GM10266 (cell line): ENCODE measurements at regions not wholly inside any gene's neighbourhood (a gene's known extent, or its start where the extent isn't known, plus 50 kb on each side); places are given as distances from the start of the nearest gene placed in this dataset.
"Not testable (repeated sequence)": the region's sequence is repeated elsewhere in the genome, so short reads cannot be mapped to it uniquely, and the experiment has no call there.

Experiments
- DNase-seq: peaks from one replicate; pipeline ENCODE4 v3.0.0; 2012; ENCODE audit errors: extremely low spot score
- TF ChIP-seq, protein P1 (sequence below): IDR thresholded peaks from 2 replicates; pipeline ENCODE4 v1.5.1; 2012; ENCODE audit warnings: mild to moderate bottlenecking, low read depth; ENCODE audit not compliant: control insufficient read depth, insufficient read depth; ENCODE audit errors: missing control alignments

DNA sequence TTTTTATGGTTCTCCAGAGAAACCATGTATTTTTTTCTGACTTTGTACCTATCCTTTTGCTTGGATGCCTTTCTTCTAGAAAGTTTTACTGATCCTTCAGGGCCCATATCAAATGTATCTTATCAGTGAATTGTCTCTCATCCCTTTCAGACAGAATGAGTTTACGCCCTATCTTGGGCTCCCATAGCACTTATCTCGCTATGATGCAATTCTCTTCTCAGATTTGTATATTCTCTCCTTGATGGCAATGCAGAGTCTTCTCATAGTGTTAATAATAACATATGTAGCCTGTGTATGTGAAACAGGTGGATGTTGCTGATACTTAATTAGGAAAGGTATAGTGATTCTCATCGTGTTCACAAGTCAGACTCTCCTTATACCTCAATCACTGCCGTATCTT lies 336.2 kb downstream of the UTRN start:
- TF ChIP-seq, protein P1, sequence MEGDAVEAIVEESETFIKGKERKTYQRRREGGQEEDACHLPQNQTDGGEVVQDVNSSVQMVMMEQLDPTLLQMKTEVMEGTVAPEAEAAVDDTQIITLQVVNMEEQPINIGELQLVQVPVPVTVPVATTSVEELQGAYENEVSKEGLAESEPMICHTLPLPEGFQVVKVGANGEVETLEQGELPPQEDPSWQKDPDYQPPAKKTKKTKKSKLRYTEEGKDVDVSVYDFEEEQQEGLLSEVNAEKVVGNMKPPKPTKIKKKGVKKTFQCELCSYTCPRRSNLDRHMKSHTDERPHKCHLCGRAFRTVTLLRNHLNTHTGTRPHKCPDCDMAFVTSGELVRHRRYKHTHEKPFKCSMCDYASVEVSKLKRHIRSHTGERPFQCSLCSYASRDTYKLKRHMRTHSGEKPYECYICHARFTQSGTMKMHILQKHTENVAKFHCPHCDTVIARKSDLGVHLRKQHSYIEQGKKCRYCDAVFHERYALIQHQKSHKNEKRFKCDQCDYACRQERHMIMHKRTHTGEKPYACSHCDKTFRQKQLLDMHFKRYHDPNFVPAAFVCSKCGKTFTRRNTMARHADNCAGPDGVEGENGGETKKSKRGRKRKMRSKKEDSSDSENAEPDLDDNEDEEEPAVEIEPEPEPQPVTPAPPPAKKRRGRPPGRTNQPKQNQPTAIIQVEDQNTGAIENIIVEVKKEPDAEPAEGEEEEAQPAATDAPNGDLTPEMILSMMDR: no peak
- no peak for DNase-seq

DNA sequence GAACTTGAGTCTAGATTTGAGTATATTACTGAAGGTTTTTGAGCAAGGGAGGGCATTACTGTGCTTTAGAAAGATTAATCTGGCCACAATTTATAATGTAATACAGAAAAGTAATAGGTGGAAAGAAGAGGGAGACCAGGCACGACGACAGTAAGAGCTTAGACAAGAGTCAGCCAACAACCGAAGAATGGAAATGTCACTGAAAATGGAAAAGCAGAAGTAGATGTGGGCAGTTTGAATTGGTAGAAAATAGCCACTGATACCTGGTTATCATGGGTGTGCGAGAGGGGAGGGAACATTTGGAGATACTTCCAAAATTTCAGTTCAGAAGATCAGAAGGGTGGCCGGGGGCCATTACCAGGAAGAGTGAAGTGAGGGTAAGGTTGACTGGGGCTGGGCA lies 339.1 kb downstream of the UTRN start:
- TF ChIP-seq, protein P1: no peak
- no peak for DNase-seq

DNA sequence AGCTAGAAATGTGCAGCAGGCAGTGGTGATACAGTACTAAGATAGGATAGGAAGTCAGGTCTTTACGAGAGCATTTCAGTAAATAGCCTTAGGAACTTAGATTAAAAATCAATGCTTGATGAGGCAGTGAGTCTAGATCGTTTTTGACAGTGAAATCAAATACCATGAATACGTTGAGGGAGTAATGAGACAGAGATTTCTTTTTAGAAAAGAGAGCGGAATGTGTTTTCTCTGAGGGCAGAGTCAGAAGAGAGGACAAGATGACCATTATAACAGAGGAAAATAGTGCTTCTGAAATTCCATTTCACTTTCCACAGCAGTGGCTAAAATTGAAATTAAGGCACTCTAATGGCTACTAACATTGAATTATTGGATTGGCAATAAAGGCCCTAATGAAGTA lies 339.6 kb downstream of the UTRN start:
- TF ChIP-seq, protein P1: no peak
- DNase-seq: no peak

DNA sequence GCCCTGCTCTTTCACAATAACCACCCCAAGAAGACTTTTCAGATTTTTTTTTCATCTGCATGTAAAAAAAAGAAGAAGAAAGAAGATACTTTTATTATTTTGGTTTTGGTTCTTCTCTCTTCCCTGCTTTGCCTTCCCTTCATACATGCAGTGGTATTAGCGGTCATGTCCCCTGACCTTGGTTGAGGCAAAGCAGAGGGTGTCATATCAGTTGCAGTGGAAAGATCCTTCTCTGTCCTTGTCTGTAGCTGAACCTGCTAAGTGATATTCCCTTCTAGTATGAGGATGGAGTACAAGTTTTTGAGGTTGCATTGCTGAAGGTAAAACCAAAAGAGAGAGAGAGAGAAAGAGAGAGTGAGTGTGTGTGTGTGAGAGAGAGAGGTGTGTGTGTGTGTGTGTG lies 345.7 kb downstream of the UTRN start:
- no peak for DNase-seq
- TF ChIP-seq, protein P1: no peak

DNA sequence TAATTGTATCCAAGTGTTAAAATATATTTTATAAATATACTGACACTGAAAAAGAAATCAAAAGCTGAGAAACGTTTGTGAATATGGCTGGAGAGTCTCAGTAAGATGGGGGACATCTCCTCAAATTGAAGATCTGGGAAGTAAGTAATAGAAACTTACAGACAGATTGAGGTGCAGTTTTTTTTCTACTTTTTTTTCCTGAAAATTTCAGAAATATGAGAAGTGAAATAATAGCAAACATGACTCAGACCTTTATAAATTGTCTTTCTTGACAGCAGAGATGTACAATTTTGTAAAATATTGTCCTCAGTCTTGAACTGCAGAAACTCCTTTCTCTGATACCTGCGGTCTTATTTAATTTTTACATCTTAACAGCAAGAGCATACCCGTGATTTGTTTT lies 347.1 kb downstream of the UTRN start:
- DNase-seq: no peak
- TF ChIP-seq, protein P1: no peak

DNA sequence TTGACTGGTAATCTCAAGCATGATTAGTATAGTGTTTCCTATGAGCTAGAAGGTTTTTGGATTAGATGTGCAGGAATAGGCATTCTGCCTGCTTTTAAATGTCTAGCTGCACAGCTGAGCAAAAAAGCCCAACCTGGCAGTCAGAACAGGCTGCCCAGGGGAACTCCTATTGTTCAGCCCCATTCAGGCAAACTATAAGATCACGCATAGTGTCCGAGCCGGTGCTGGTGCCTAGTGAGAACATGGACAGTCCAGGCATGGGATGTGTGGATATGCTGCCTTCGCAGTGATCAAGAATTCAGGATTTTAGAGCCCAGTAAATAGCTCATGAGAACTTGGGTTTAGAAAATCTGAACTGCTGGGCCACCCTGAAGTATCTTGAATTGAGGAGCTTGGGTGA lies 348.8 kb downstream of the UTRN start:
- TF ChIP-seq, protein P1: no peak
- DNase-seq: no peak

DNA sequence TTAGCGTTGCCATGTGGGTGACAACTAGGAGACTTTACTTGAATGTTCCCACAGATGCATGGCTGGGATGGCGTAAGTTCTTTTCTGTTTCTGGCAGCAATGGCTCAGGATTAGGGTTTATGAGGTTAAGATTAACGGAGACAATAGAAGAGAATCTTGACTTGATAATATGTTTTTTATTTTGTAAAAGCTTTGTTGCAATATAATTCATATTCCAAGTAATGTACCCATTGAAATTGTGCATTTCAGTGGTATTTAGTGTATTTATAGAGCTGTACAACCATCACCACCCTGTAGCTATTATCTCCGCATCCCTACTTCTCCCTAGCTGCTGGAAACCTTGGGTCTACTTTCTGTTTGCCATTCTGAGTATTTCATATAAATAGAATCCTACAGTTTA lies 349.2 kb downstream of the UTRN start:
- DNase-seq: no peak
- TF ChIP-seq, protein P1: no peak

DNA sequence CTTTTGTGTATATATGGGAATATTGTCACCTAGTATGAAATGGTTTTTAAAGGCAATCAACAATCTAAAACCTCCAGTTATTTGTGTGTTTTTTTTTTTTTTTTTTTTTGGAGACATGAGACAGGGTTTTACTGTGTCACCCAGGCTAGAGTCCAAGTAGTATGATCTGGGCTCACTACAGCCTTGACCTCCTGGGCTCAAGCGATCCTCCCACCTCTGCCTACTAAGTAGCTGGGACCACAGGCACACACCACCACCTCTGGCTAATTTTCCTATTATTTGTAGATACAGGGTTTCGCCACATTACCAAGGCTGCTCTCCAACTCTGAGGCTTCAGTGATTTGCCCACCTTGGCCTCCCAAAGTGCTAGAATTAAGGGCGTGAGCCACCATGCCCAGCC lies 349.9 kb downstream of the UTRN start:
- DNase-seq: no peak
- TF ChIP-seq, protein P1: no peak

DNA sequence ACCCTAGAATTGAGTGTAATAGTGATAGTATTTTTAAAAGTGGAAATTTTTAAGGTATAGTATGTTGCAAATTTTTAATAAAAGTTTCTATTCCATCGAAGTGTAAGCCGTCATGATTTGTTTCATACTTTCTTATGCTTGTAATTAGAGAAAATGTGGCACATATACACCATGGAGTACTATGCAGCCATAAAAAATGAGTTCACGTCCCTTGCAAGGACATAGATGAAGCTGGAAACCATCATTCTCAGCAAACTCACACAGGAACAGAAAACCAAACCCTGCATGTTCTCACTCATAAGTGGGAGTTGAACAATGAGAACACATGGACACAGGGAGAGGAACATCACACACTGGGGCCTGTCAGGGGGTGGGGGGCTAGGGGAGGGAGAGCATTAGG lies 350.9 kb downstream of the UTRN start:
- not testable (repeated sequence) for DNase-seq
